PC-9 (cell line): ENCODE measurements at regions not wholly inside any gene's neighbourhood (a gene's known extent, or its start where the extent isn't known, plus 50 kb on each side); places are given as distances from the start of the nearest gene placed in this dataset.
A peak's percentile ranks its signal among the peaks of the same experiment; 100 is the strongest.

ENCODE experiments used
- BruUV-seq: library from RNA; stranded (reverse); fragments of 400-500 nt; replicated peaks from 2 replicates; lab custom pipeline; 2021; lab: Mats Ljungman, UMichigan
- CTCF ChIA-PET: fragments of 300-600 bp; sonication (Branson Sonifier 250); formaldehyde crosslinking; loops from one replicate; lab custom pipeline; 2022; ENCODE audit warnings: antibody characterized with exemption; lab: Charles Lee
- POLR2A ChIA-PET: fragments of 300-600 bp; sonication (Branson Sonifier 250); formaldehyde crosslinking; loops from one replicate; lab custom pipeline; 2022; ENCODE audit warnings: antibody characterized with exemption; ENCODE audit not compliant: unreplicated experiment; lab: Charles Lee
- DNase-seq, 2 experiments: peaks; one replicate each; pipeline versions ENCODE4 v3.0.0 to v3.0.0-alpha.2; 2015 to 2022; ENCODE audit warnings: mixed read lengths in 1 of 2
- H2AFZ ChIP-seq: fragments of 200-600 bp; sonication (generic); 2 replicates; pipeline ENCODE4 v1.8.1; 2017; ENCODE audit warnings: antibody characterized with exemption
- H3F3A ChIP-seq: fragments of 200-600 bp; sonication (generic); 2 replicates; pipeline ENCODE4 v1.8.1; 2017; ENCODE audit warnings: antibody characterized with exemption, mild to moderate bottlenecking, low read depth; ENCODE audit not compliant: insufficient read depth
- H3K27ac ChIP-seq: fragments of 200-600 bp; sonication (generic); 2 replicates; pipeline ENCODE4 v1.6.1; 2016; ENCODE audit warnings: mixed run types
- H3K27me3 ChIP-seq: fragments of 200-600 bp; sonication (generic); 2 replicates; pipeline ENCODE4 v1.6.1; 2016; ENCODE audit warnings: low read depth, mixed run types; ENCODE audit not compliant: insufficient read depth
- H3K36me3 ChIP-seq: fragments of 200-600 bp; sonication (generic); 2 replicates; pipeline ENCODE4 v1.6.1; 2016; ENCODE audit warnings: low read depth, mixed run types
- H3K4me1 ChIP-seq: fragments of 200-600 bp; sonication (generic); replicated peaks from 2 replicates; pipeline ENCODE4 v1.6.1; 2016; ENCODE audit warnings: mixed run types; ENCODE audit not compliant: insufficient read depth
- H3K4me2 ChIP-seq: fragments of 200-600 bp; sonication (generic); 2 replicates; pipeline ENCODE4 v1.6.1; 2017; ENCODE audit warnings: mixed run types
- H3K4me3 ChIP-seq: fragments of 200-600 bp; sonication (generic); 2 replicates; pipeline ENCODE4 v1.6.1; 2016; ENCODE audit warnings: mixed run types
- H3K79me2 ChIP-seq: fragments of 200-600 bp; sonication (generic); 2 replicates; pipeline ENCODE4 v1.6.1; 2017; ENCODE audit warnings: low read depth, mixed run types
- H3K9me2 ChIP-seq: fragments of 200-600 bp; sonication (generic); 2 replicates; pipeline ENCODE4 v1.8.1; 2017; ENCODE audit warnings: mild to moderate bottlenecking; ENCODE audit not compliant: insufficient read depth
- H3K9me3 ChIP-seq: fragments of 200-600 bp; sonication (generic); 2 replicates; pipeline ENCODE4 v1.8.1; 2016; ENCODE audit warnings: low read depth; ENCODE audit not compliant: insufficient read depth
- H4K20me1 ChIP-seq: fragments of 200-600 bp; sonication (generic); 2 replicates; pipeline ENCODE4 v1.8.1; 2017; ENCODE audit not compliant: insufficient read depth
- CTCF ChIP-seq: fragments of 200-600 bp; sonication (generic); conservative IDR thresholded peaks from 2 replicates; pipeline ENCODE4 v1.6.1; 2017; ENCODE audit warnings: mixed run types, antibody characterized with exemption, mild to moderate bottlenecking, moderate library complexity
- EZH2 ChIP-seq: fragments of 200-600 bp; sonication (generic); IDR thresholded peaks from 2 replicates; pipeline ENCODE4 v1.8.0; 2017; ENCODE audit warnings: antibody characterized with exemption, low read depth
- intact Hi-C: fragments of 100-400 bp; cut with micrococcal nuclease; formaldehyde crosslinking; loops from one replicate; pipeline ENCODE4 v1.10.0; 2022; ENCODE audit not compliant: unreplicated experiment

- ChIA-PET POLR2A (interaction anchor here (0.6 kb wide), 1 partner anchor 36 kb away, joined by 3 read pairs; no protein-coding TSS in a partner anchor), CTCF (interaction anchor here (0.6 to 0.8 kb wide), 3 partner anchors 25 to 73 kb away, joined by 3 to 4 read pairs (median 4); no protein-coding TSS in a partner anchor)
- TF ChIP-seq CTCF (no peak), EZH2 (no peak)
- TSS peak; percentile 36 for BruUV-seq
- H3K79me2 ChIP-seq = no peaks in the 10 kb centered on the region
- H3K9me2 ChIP-seq = no peaks in the 10 kb centered on the region
- no peaks in the 10 kb centered on the region for H4K20me1 ChIP-seq
- no peaks in the 10 kb centered on the region for H3K27me3 ChIP-seq
- H3K4me1 ChIP-seq = peaks cover 84% of the 10 kb centered on the region
- H3K4me2 ChIP-seq = peak overlapping the region; percentile 95
- no peaks in the 10 kb centered on the region for H3K36me3 ChIP-seq
- H3F3A ChIP-seq = peaks cover 63% of the 10 kb centered on the region
- DNase-seq = no peak
- peak overlapping the region; percentile 81 for H3K27ac ChIP-seq
- intact Hi-C loops = loop anchor here (1.0 to 2.0 kb wide), 4 partner anchors 36 to 62 kb away; partner anchors contain the start of gene TFRC
- H3K4me3 ChIP-seq = no peak overlapping the region
- no peaks in the 10 kb centered on the region for H3K9me3 ChIP-seq
- no peak overlapping the region for H2AFZ ChIP-seq
Measured at GRCh38 chr3:196143708-196144382, 62.0 kb upstream of the TFRC start.

GRCh38 chr3:196142202-196142956 is 60.5 kb upstream of the TFRC start:
- Histone ChIP-seq H2AFZ (peak overlapping the region; percentile 7; the same call in 1 of the 2 replicates), H4K20me1 (no peaks in the 10 kb centered on the region), H3K9me3 (no peaks in the 10 kb centered on the region), H3F3A (peaks cover 67% of the 10 kb centered on the region), H3K27ac (peak overlapping the region; percentile 81), H3K36me3 (no peaks in the 10 kb centered on the region), H3K4me3 (peak overlapping the region; percentile 58), H3K79me2 (no peaks in the 10 kb centered on the region), H3K4me1 (peaks cover 89% of the 10 kb centered on the region), H3K27me3 (no peaks in the 10 kb centered on the region), H3K9me2 (no peaks in the 10 kb centered on the region), H3K4me2 (peak overlapping the region; percentile 95)
- TSS peak; percentile 59 for BruUV-seq
- DNase-seq = peak; percentile 87 to 92
- ChIA-PET POLR2A (interaction anchor here (0.6 to 1.1 kb wide), 5 partner anchors 16 to 115 kb away, joined by 4 to 10 read pairs (median 7); no protein-coding TSS in a partner anchor), CTCF (interaction anchor here (1.4 kb wide), 1 partner anchor 34 kb away, joined by 6 read pairs; no protein-coding TSS in a partner anchor)
- intact Hi-C loops = loop anchor here (2.0 kb wide), 2 partner anchors 40 to 52 kb away; no protein-coding TSS in a partner anchor
- no peak for TF ChIP-seq EZH2
- TF ChIP-seq CTCF = 0 out of 2 replicates have a peak, but pooled peaks have one; percentile 16

GRCh38 chr3:196141866-196142201 is 59.9 kb upstream of the TFRC start:
- H3K9me3 ChIP-seq = no peaks in the 10 kb centered on the region
- no TSS peak for BruUV-seq
- intact Hi-C loops = loop anchor here (2.0 kb wide), 2 partner anchors 41 to 53 kb away; no protein-coding TSS in a partner anchor
- H3K4me3 ChIP-seq = peak overlapping the region; percentile 58; the same call in 1 of the 2 replicates
- H3K4me1 ChIP-seq = peaks cover 89% of the 10 kb centered on the region
- ChIA-PET CTCF (interaction anchor here (1.4 kb wide), 1 partner anchor 34 kb away, joined by 6 read pairs; no protein-coding TSS in a partner anchor), POLR2A (interaction anchor here (0.6 to 1.1 kb wide), 3 partner anchors 15 to 34 kb away, joined by 4 to 10 read pairs (median 9); no protein-coding TSS in a partner anchor)
- H3K27ac ChIP-seq = peak overlapping the region; percentile 81
- no peak overlapping the region for H2AFZ ChIP-seq
- no peaks in the 10 kb centered on the region for H3K27me3 ChIP-seq
- TF ChIP-seq CTCF = no peak
- no peak for TF ChIP-seq EZH2
- no peak for DNase-seq
- H3K4me2 ChIP-seq = peak overlapping the region; percentile 95
- H4K20me1 ChIP-seq = no peaks in the 10 kb centered on the region
- no peaks in the 10 kb centered on the region for H3K36me3 ChIP-seq
- H3K9me2 ChIP-seq = no peaks in the 10 kb centered on the region
- H3F3A ChIP-seq = peaks cover 67% of the 10 kb centered on the region
- H3K79me2 ChIP-seq = no peaks in the 10 kb centered on the region
